NT2/D1 (cell line): ENCODE measurements at regions not wholly inside any gene's neighbourhood (a gene's known extent, or its start where the extent isn't known, plus 50 kb on each side); places are given as distances from the start of the nearest gene placed in this dataset.

Source experiments
- SUZ12 ChIP-seq: IDR thresholded peaks from 2 replicates; pipeline ENCODE4 v1.6.1; 2011; ENCODE audit not compliant: insufficient read length, insufficient read depth; ENCODE audit errors: extremely low read depth
- YY1 ChIP-seq: IDR thresholded peaks from 2 replicates; pipeline ENCODE4 v1.6.1; 2011; ENCODE audit not compliant: insufficient read length, insufficient read depth
- ZNF274 ChIP-seq: IDR thresholded peaks from 2 replicates; pipeline ENCODE4 v1.6.1; 2011; ENCODE audit warnings: mild to moderate bottlenecking, low read depth, low read length

DNA sequence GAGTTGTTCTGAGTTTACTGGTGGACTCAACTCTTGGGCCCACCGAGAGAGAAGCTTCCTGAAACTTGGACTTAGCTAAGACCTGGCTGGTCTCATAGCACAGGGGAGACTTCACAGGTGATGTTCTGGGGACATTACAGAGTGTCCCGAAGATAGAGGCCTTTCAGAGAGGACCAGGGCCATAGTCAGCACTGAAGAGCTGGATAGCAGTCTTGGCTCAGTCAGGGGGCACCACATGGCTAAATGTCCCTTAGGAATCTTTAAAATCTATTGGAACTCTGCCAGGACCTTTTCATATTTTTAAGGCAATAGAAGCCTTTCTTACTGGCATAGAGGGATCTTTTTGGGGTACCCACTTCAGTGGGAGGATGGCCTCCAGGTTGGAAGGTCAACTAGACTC, 59.8 kb upstream of the CPLX2 start:
- TF ChIP-seq YY1 (no peak), ZNF274 (no peak), SUZ12 (no peak)
